ENCODE measurements at regions not wholly inside any gene's neighbourhood (a gene's known extent, or its start where the extent isn't known, plus 50 kb on each side); places are given as distances from the start of the nearest gene placed in this dataset.

DNA sequence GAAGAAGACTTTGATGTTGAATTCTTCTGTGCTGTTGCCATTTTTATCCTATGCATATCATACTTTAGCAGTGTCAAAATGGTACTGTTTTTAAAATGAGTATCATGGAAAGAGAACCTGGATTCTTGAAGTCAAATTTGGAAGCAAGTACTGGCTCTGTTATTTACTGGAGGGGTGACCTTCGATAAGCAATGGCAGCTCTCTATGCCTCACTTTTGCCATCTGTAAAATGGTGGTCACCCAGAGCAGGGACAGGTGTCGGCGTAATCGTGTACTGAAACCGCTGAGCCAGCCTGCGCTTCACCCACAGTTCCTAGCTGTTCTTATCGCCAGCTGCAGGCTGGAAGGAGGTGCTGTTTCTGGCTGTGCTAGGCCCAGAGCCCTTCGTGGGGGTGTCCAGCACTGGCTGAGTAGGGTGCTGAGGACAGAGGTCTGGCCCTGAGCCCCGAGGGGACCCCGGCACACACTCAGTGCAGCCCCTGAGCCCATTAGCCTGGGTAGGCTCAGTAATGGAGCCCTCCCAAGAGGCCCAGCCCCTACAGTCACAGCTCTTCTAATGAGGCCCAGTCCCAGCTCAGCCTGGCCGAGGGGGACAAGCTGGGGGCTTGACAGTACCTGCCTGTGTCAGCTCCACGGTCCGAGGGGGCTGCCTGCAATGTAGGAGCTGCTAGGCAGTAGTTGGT lies 183.5 kb downstream of the PHETA1 start:
- TF ChIP-seq, protein P1, sequence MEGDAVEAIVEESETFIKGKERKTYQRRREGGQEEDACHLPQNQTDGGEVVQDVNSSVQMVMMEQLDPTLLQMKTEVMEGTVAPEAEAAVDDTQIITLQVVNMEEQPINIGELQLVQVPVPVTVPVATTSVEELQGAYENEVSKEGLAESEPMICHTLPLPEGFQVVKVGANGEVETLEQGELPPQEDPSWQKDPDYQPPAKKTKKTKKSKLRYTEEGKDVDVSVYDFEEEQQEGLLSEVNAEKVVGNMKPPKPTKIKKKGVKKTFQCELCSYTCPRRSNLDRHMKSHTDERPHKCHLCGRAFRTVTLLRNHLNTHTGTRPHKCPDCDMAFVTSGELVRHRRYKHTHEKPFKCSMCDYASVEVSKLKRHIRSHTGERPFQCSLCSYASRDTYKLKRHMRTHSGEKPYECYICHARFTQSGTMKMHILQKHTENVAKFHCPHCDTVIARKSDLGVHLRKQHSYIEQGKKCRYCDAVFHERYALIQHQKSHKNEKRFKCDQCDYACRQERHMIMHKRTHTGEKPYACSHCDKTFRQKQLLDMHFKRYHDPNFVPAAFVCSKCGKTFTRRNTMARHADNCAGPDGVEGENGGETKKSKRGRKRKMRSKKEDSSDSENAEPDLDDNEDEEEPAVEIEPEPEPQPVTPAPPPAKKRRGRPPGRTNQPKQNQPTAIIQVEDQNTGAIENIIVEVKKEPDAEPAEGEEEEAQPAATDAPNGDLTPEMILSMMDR (IDR thresholded peaks at IDR 0.05), result no peak

DNA sequence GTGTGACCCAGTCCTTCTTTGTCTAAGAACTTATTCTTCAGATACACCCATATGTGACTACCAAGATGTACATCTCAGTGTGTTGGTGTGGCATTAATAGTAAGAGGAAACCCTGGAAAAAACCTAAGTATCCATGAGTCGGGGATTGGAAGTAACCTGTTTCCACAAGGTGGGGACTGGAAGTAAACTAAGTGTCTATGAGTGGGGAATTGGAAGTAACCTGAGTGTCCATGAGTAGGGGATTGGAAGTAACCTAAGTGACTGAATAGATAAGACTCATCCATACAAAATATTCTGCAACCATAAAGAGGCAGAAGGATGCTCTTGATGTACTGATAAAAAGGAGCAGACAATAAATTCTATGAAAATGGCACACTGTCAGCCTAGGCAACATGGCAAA lies 184.7 kb downstream of the PHETA1 start:
- Histone ChIP-seq H3K36me3 (ENCODE audit: control insufficient read depth, insufficient read depth, low read length) (no peaks in the 10 kb centered on the region), H2AFZ (no peak overlapping the region), H3K4me1 (no peaks in the 10 kb centered on the region), H3K4me2 (ENCODE audit: low read length) (no peak overlapping the region), H3K27ac (no peak overlapping the region), H3K79me2 (no peaks in the 10 kb centered on the region), H3K9me3 (ENCODE audit: control insufficient read depth, low read length) (no peaks in the 10 kb centered on the region), H3K9ac (no peak overlapping the region), H3K4me3 (ENCODE audit: low read depth, low read length) (no peak overlapping the region), H3K27me3 (ENCODE audit: control insufficient read depth, insufficient read depth, low read length) (no peaks in the 10 kb centered on the region)
- TF ChIP-seq, protein P1 (IDR thresholded peaks at IDR 0.05), result no peak

More for the DNA sequence above, 183.5 kb downstream of the PHETA1 start:
- Histone ChIP-seq H3K9me3 (ENCODE audit: control insufficient read depth, low read length) (no peaks in the 10 kb centered on the region), H2AFZ (no peak overlapping the region), H3K4me2 (ENCODE audit: low read length) (no peak overlapping the region), H3K79me2 (no peaks in the 10 kb centered on the region), H3K4me1 (no peaks in the 10 kb centered on the region), H3K27ac (no peak overlapping the region), H3K27me3 (ENCODE audit: control insufficient read depth, insufficient read depth, low read length) (no peaks in the 10 kb centered on the region), H3K4me3 (ENCODE audit: low read depth, low read length) (no peak overlapping the region), H3K36me3 (ENCODE audit: control insufficient read depth, insufficient read depth, low read length) (no peaks in the 10 kb centered on the region), H3K9ac (no peak overlapping the region)

DNA sequence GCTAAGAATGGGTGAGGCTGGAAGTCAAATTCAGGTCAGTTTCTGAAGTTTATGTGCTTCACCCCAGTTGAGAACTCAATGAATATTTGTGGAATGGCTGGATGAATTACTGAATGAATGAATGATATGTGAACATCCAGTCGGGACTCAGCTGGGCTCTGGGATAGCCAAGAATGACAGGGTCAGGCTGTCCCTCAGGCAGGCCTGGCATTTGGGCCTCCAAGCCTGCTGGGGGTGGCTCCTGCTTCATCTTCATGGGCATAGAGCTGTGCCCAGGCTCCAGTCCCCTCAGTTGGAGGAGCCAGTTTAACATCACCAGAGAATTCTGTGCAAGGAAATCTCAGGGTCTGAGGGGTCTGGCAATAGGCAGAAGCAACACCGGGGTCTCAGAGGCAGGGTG lies 185.8 kb downstream of the PHETA1 start:
- H3K9ac ChIP-seq, result no peak overlapping the region
- TF ChIP-seq, protein P1 (IDR thresholded peaks at IDR 0.05), result no peak
- H3K4me2 ChIP-seq (ENCODE audit: low read length), result no peak overlapping the region
- H3K4me1 ChIP-seq, result no peaks in the 10 kb centered on the region
- H2AFZ ChIP-seq, result no peak overlapping the region
- H3K27me3 ChIP-seq (ENCODE audit: control insufficient read depth, insufficient read depth, low read length), result no peaks in the 10 kb centered on the region
- no peaks in the 10 kb centered on the region for H3K79me2 ChIP-seq
- no peak overlapping the region for H3K4me3 ChIP-seq (ENCODE audit: low read depth, low read length)
- no peak overlapping the region for H3K27ac ChIP-seq
- no peaks in the 10 kb centered on the region for H3K9me3 ChIP-seq (ENCODE audit: control insufficient read depth, low read length)
- no peaks in the 10 kb centered on the region for H3K36me3 ChIP-seq (ENCODE audit: control insufficient read depth, insufficient read depth, low read length)

DNA sequence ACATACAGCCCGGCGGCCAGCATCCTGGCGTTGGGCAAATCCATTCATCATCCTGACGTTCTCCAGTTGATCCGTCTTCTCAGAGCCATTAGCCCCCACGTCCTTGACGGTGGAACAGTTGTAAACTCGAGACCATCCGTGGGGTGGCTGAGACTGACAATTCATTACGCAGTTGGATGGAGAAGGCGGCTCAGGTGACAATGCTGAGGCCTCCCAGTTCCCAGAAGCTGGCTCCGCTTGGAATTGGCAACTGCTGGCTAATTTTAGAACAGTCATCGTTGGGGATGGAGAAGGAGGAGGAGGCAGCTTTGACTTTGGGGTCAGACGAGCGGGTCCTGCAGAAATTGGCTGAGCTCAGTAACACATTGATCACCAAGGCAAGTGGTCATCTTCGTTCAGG lies 186.5 kb downstream of the PHETA1 start:
- TF ChIP-seq, protein P1 (IDR thresholded peaks at IDR 0.05), result no peak
- no peaks in the 10 kb centered on the region for H3K79me2 ChIP-seq
- no peaks in the 10 kb centered on the region for H3K36me3 ChIP-seq (ENCODE audit: control insufficient read depth, insufficient read depth, low read length)
- no peaks in the 10 kb centered on the region for H3K27me3 ChIP-seq (ENCODE audit: control insufficient read depth, insufficient read depth, low read length)
- H3K27ac ChIP-seq, result no peak overlapping the region
- no peak overlapping the region for H3K4me3 ChIP-seq (ENCODE audit: low read depth, low read length)
- H3K9ac ChIP-seq, result no peak overlapping the region
- H3K4me2 ChIP-seq (ENCODE audit: low read length), result no peak overlapping the region
- H3K9me3 ChIP-seq (ENCODE audit: control insufficient read depth, low read length), result no peaks in the 10 kb centered on the region
- H3K4me1 ChIP-seq, result no peaks in the 10 kb centered on the region
- no peak overlapping the region for H2AFZ ChIP-seq

DNA sequence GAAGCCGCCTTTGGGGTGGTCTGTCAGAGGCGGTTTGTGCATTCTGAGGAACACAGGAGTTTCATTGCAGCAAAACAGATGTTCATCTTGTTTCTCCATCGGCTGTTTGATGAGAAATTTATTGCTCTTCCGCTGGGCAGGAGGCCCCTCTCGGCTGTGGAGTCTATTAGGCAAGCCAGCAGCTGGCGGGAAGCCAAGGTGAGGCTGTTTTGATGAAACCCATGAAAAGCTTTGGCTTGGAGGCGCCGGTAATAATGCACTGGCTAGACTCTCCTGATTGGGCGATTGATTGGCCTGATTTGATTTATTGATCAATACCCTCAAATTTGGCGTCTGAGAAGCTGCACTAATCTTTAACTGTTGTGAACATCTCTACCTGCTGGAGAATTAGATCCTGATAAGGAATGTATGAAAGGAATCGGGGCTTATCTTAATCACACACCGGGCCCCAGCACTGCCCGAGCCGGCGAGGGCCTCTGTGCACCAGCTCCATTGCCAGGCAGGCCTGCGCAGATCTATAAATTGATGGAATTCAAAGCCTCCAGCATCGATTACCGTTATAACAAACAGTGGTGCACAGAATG lies 187.7 kb downstream of the PHETA1 start:
- TF ChIP-seq, protein P1 (IDR thresholded peaks at IDR 0.05), result no peak
- H3K79me2 ChIP-seq, result no peaks in the 10 kb centered on the region
- H3K27me3 ChIP-seq (ENCODE audit: control insufficient read depth, insufficient read depth, low read length), result no peaks in the 10 kb centered on the region
- no peaks in the 10 kb centered on the region for H3K36me3 ChIP-seq (ENCODE audit: control insufficient read depth, insufficient read depth, low read length)
- no peak overlapping the region for H3K4me3 ChIP-seq (ENCODE audit: low read depth, low read length)
- no peaks in the 10 kb centered on the region for H3K4me1 ChIP-seq
- no peak overlapping the region for H3K4me2 ChIP-seq (ENCODE audit: low read length)
- H2AFZ ChIP-seq, result no peak overlapping the region
- H3K9ac ChIP-seq, result no peak overlapping the region
- H3K9me3 ChIP-seq (ENCODE audit: control insufficient read depth, low read length), result no peaks in the 10 kb centered on the region
- H3K27ac ChIP-seq, result no peak overlapping the region
